DND-41 (cell line): ENCODE measurements at regions not wholly inside any gene's neighbourhood (a gene's known extent, or its start where the extent isn't known, plus 50 kb on each side); places are given as distances from the start of the nearest gene placed in this dataset.

ENCODE experiments used
- ATAC-seq: fragments of 200-7000 bp; cut with Tn5 transposase; 3 replicates; pipeline ENCODE4 v1.9.1; 2021; ENCODE audit warnings: low read depth; ENCODE audit not compliant: insufficient read depth
- DNase-seq: peaks from one replicate; pipeline ENCODE4 v3.0.0-alpha.2; 2020
- H2AFZ ChIP-seq: 2 replicates; pipeline ENCODE4 v1.6.0; 2012; ENCODE audit warnings: low read depth, low read length
- H3K27ac ChIP-seq: 2 replicates; pipeline ENCODE4 v1.5.1; 2012; ENCODE audit warnings: low read length, inconsistent platforms
- H3K27me3 ChIP-seq: fragments of 200-600 bp; sonication (generic); 2 replicates; pipeline ENCODE4 v1.6.0; 2012; ENCODE audit warnings: low read length, mild to moderate bottlenecking, inconsistent platforms; ENCODE audit not compliant: insufficient read depth, poor library complexity
- H3K36me3 ChIP-seq: 2 replicates; pipeline ENCODE4 v1.5.1; 2012; ENCODE audit warnings: low read length, inconsistent platforms; ENCODE audit not compliant: insufficient read depth
- H3K4me1 ChIP-seq: 2 replicates; pipeline ENCODE4 v1.5.1; 2012; ENCODE audit warnings: mild to moderate bottlenecking, low read length; ENCODE audit not compliant: insufficient read depth
- H3K4me2 ChIP-seq: 2 replicates; pipeline ENCODE4 v1.6.0; 2012; ENCODE audit warnings: mild to moderate bottlenecking, moderate library complexity, low read length, inconsistent platforms; ENCODE audit not compliant: insufficient read depth
- H3K4me3 ChIP-seq, 2 experiments: fragments of 200-600 bp in 1 of 2; shearing (Covaris generic) in 1 of 2; 2 replicates each; pipeline ENCODE4 v1.5.1; 2012 to 2016; ENCODE audit warnings: inconsistent platforms in 2 of 2, low read length in 2 of 2, mild to moderate bottlenecking in 2 of 2, low read depth in 1 of 2, moderate library complexity in 1 of 2
- H3K79me2 ChIP-seq: 2 replicates; pipeline ENCODE4 v1.6.0; 2012; ENCODE audit warnings: low read length, inconsistent platforms; ENCODE audit not compliant: insufficient read depth
- H3K9ac ChIP-seq: 2 replicates; pipeline ENCODE4 v1.6.0; 2012; ENCODE audit warnings: low read depth, mild to moderate bottlenecking, inconsistent platforms, low read length, moderate library complexity
- H3K9me3 ChIP-seq: 2 replicates; pipeline ENCODE4 v1.5.1; 2012; ENCODE audit warnings: low read length, moderate library complexity, mild to moderate bottlenecking, inconsistent platforms; ENCODE audit not compliant: insufficient read depth, severe bottlenecking
- H4K20me1 ChIP-seq: 2 replicates; pipeline ENCODE4 v1.6.0; 2012; ENCODE audit warnings: low read length; ENCODE audit not compliant: insufficient read depth
- EZH2 ChIP-seq: IDR thresholded peaks from 3 replicates; pipeline ENCODE4 v1.6.1; 2012; ENCODE audit warnings: borderline replicate concordance, low read depth, mild to moderate bottlenecking, moderate library complexity, low read length, inconsistent platforms; ENCODE audit not compliant: severe bottlenecking
- TF ChIP-seq, protein P1 (sequence below): IDR thresholded peaks from 2 replicates; pipeline ENCODE4 v1.5.1; 2012; ENCODE audit warnings: borderline replicate concordance, low read length, moderate library complexity, mild to moderate bottlenecking; ENCODE audit not compliant: poor library complexity, severe bottlenecking; ENCODE audit errors: extremely low read depth

DNA sequence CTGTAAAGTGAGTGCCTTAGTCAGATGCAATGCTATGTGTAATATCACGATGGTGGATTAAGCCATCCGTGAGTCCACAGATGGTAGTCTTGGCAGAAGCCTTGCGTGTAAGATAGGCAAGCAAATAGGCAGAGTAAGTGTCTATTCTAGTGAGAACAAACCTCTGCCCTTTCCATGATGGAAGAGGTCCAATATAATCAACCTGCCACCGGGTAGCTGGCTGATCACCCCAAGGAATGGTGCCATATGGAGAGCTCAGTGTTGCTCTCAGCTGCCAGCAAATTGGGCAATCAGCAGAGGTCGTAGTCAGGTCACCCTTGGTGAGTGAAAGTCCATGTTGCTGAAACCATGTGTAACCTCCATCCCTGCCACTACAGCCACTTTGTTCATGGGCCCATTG lies 371.2 kb upstream of the LRFN5 start:
- Histone ChIP-seq H3K36me3 (no peaks in the 10 kb centered on the region), H4K20me1 (no peaks in the 10 kb centered on the region), H3K79me2 (no peaks in the 10 kb centered on the region), H3K4me1 (no peaks in the 10 kb centered on the region), H3K4me2 (no peak overlapping the region), H3K9me3 (no peaks in the 10 kb centered on the region), H3K27ac (no peak overlapping the region), H2AFZ (no peak overlapping the region), H3K4me3 (no peak overlapping the region), H3K9ac (no peak overlapping the region), H3K27me3 (no peaks in the 10 kb centered on the region)
- TF ChIP-seq, protein P1, sequence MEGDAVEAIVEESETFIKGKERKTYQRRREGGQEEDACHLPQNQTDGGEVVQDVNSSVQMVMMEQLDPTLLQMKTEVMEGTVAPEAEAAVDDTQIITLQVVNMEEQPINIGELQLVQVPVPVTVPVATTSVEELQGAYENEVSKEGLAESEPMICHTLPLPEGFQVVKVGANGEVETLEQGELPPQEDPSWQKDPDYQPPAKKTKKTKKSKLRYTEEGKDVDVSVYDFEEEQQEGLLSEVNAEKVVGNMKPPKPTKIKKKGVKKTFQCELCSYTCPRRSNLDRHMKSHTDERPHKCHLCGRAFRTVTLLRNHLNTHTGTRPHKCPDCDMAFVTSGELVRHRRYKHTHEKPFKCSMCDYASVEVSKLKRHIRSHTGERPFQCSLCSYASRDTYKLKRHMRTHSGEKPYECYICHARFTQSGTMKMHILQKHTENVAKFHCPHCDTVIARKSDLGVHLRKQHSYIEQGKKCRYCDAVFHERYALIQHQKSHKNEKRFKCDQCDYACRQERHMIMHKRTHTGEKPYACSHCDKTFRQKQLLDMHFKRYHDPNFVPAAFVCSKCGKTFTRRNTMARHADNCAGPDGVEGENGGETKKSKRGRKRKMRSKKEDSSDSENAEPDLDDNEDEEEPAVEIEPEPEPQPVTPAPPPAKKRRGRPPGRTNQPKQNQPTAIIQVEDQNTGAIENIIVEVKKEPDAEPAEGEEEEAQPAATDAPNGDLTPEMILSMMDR = no peak
- no peak for TF ChIP-seq EZH2
- ATAC-seq = no peak
- DNase-seq = no peak

DNA sequence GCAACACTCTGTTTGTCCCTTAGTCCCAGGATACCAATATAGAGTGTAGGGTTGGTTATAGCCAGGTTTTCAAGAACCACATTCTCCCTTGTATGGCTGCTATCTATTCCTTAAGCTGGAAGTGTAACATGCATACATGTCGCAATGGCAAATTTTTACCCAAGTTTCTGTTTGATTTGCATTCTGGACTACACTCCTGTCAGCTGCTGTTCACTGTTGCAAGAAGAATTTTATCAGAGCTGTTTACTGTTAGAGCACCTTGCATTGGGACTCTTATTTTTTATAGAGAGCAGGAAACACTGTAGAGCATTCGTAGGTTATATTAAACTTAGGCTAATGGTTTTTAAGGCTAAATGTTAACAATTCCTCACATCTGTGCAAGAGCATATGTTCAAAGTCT lies 376.0 kb upstream of the LRFN5 start:
- no peak for DNase-seq
- Histone ChIP-seq H3K27me3 (no peaks in the 10 kb centered on the region), H3K4me2 (no peak overlapping the region), H3K4me3 (no peak overlapping the region), H3K4me1 (no peaks in the 10 kb centered on the region), H3K36me3 (no peaks in the 10 kb centered on the region), H3K9me3 (no peaks in the 10 kb centered on the region), H4K20me1 (no peaks in the 10 kb centered on the region), H2AFZ (no peak overlapping the region), H3K9ac (no peak overlapping the region), H3K27ac (no peak overlapping the region), H3K79me2 (no peaks in the 10 kb centered on the region)
- TF ChIP-seq, protein P1 = no peak
- no peak for TF ChIP-seq EZH2
- no peak for ATAC-seq

DNA sequence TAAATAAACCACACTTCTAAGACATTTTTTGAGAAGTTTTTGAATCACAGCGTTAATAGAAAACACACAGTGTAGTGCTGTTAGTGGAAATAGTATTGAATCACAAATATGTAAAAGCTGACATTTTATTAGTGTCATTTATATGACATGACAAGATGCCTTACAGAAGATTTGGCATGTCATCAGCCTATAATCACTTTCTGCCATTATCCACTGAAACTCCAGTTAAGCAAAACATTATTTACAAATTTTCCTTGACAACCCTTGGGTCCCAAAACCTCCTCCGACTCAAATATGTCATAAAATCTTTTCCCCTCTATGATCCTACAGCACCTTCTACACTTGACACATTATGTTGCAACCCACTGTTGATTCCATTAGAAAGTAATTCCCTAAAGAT lies 376.9 kb upstream of the LRFN5 start:
- H3K9me3 ChIP-seq = no peaks in the 10 kb centered on the region
- H3K27me3 ChIP-seq = no peaks in the 10 kb centered on the region
- no peaks in the 10 kb centered on the region for H3K79me2 ChIP-seq
- no peak overlapping the region for H3K9ac ChIP-seq
- no peak overlapping the region for H3K4me3 ChIP-seq
- H4K20me1 ChIP-seq = no peaks in the 10 kb centered on the region
- H3K27ac ChIP-seq = no peak overlapping the region
- DNase-seq (no peak), ATAC-seq (no peak)
- no peaks in the 10 kb centered on the region for H3K4me1 ChIP-seq
- no peak for TF ChIP-seq EZH2
- TF ChIP-seq, protein P1 = no peak
- H3K36me3 ChIP-seq = no peaks in the 10 kb centered on the region
- H2AFZ ChIP-seq = no peak overlapping the region
- no peak overlapping the region for H3K4me2 ChIP-seq

DNA sequence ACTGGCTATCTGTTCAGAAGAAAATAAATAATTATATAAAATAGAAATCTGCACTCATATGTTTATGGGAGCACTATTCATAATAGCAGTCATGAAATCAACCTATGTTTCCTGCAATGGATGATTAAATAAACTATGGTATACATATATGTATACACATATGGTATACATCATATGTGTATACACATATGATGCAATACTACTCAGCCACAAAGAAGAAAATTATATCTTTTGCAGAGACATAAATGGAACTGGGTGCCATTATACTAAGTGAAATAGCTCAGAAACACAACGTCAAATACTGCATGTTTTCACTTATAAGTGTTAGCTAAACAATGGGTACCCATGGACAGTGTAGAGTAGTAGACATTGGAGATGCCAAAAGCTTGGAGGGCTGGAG lies 381.2 kb upstream of the LRFN5 start:
- Histone ChIP-seq H3K4me1 (no peaks in the 10 kb centered on the region), H3K9me3 (no peaks in the 10 kb centered on the region), H3K79me2 (no peaks in the 10 kb centered on the region), H3K9ac (no peak overlapping the region), H3K4me3 (no peak overlapping the region), H3K36me3 (no peaks in the 10 kb centered on the region), H3K27ac (no peak overlapping the region), H4K20me1 (no peaks in the 10 kb centered on the region), H3K4me2 (no peak overlapping the region), H3K27me3 (no peaks in the 10 kb centered on the region), H2AFZ (no peak overlapping the region)
- TF ChIP-seq, protein P1 = no peak
- no peak for TF ChIP-seq EZH2
- ATAC-seq = no peak
- no peak for DNase-seq
